Upper lobe of right lung (tissue), 1 donor: ENCODE measurements at regions not wholly inside any gene's neighbourhood (a gene's known extent, or its start where the extent isn't known, plus 50 kb on each side); places are given as distances from the start of the nearest gene placed in this dataset.

ENCODE experiments used
- ATAC-seq: fragments of 200-7000 bp; cut with Tn5 transposase; one replicate; pipeline ENCODE4 v1.9.1; 2020; ENCODE audit warnings: mild to moderate bottlenecking, moderate library complexity
- DNase-seq: peaks from one replicate; pipeline ENCODE4 v3.0.0-alpha.2; 2020
- H3K27ac ChIP-seq: fragments of 200-600 bp; one replicate; pipeline ENCODE4 v1.8.0; 2022
- H3K27me3 ChIP-seq: fragments of 200-600 bp; one replicate; pipeline ENCODE4 v1.8.0; 2022; ENCODE audit warnings: mild to moderate bottlenecking
- H3K36me3 ChIP-seq: fragments of 200-600 bp; one replicate; pipeline ENCODE4 v1.8.0; 2022
- H3K4me1 ChIP-seq: fragments of 200-600 bp; one replicate; pipeline ENCODE4 v1.8.0; 2022
- H3K4me3 ChIP-seq: fragments of 200-600 bp; one replicate; pipeline ENCODE4 v1.8.0; 2022; ENCODE audit warnings: mild to moderate bottlenecking
- H3K9me3 ChIP-seq: fragments of 200-600 bp; one replicate; pipeline ENCODE4 v1.8.0; 2022
- intact Hi-C: fragments of 100-400 bp; cut with DNase I; formaldehyde crosslinking; loops from one replicate; pipeline ENCODE4 v1.11.0; 2022
- TF ChIP-seq, protein P1 (sequence below): fragments of 200-600 bp; IDR thresholded peaks from one replicate; pipeline ENCODE4 v1.8.0; 2022; ENCODE audit warnings: antibody characterized with exemption
- donor health status: DM: no; HTN: yes; CAD: no; lungs with severe emphysema.

DNA sequence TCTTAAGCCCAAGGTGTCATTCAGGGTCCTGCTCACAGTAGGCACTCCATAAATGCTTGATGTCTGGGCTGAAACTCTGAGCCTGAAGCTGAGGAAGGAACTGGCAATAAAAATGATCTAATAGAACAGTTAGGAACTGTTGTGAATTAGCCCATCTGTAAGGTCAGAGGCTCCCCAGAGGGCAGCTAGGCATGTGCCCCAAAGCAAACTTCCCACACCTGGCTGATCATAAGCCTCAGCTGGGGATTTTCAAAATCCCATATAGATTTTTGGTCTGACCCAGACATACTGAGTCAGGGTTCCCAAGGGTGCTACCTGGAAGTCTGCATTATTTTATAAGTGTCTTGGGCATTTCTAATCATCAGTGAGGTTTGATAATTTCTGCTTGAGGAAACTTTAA, 309.4 kb upstream of the PROX1 start:
- Histone ChIP-seq H3K36me3 (no peaks in the 10 kb centered on the region), H3K27ac (no peak overlapping the region), H3K27me3 (peaks cover 6% of the 10 kb centered on the region), H3K4me3 (no peak overlapping the region), H3K4me1 (no peaks in the 10 kb centered on the region), H3K9me3 (no peaks in the 10 kb centered on the region)
- ATAC-seq (no peak), DNase-seq (no peak)
- intact Hi-C loops = no loop called here
- TF ChIP-seq, protein P1, sequence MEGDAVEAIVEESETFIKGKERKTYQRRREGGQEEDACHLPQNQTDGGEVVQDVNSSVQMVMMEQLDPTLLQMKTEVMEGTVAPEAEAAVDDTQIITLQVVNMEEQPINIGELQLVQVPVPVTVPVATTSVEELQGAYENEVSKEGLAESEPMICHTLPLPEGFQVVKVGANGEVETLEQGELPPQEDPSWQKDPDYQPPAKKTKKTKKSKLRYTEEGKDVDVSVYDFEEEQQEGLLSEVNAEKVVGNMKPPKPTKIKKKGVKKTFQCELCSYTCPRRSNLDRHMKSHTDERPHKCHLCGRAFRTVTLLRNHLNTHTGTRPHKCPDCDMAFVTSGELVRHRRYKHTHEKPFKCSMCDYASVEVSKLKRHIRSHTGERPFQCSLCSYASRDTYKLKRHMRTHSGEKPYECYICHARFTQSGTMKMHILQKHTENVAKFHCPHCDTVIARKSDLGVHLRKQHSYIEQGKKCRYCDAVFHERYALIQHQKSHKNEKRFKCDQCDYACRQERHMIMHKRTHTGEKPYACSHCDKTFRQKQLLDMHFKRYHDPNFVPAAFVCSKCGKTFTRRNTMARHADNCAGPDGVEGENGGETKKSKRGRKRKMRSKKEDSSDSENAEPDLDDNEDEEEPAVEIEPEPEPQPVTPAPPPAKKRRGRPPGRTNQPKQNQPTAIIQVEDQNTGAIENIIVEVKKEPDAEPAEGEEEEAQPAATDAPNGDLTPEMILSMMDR = no peak

DNA sequence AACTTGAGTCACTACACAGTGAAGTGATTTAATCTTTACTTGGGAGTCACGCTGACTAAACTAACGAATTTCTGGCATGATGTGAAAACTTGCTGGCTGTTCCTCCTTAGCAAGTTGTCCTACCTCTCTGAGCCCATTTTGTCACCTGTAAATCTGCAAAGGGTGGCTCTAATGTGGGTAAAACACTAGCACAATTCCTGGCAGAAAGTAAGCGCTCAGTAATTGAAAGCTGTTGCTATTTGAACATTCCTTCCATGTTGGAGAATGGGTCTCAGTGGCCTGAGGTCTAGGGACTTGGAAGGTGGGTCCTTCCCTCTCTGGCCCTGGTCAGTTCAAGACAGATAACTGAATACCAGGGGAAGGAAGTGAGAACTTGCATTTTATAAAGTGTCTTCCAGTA, 309.0 kb upstream of the PROX1 start:
- H3K9me3 ChIP-seq = no peaks in the 10 kb centered on the region
- ATAC-seq (no peak), DNase-seq (no peak)
- intact Hi-C loops = no loop called here
- H3K27ac ChIP-seq = no peak overlapping the region
- no peak overlapping the region for H3K4me3 ChIP-seq
- H3K4me1 ChIP-seq = no peaks in the 10 kb centered on the region
- H3K27me3 ChIP-seq = peaks cover 6% of the 10 kb centered on the region
- H3K36me3 ChIP-seq = no peaks in the 10 kb centered on the region
- TF ChIP-seq, protein P1 = no peak

DNA sequence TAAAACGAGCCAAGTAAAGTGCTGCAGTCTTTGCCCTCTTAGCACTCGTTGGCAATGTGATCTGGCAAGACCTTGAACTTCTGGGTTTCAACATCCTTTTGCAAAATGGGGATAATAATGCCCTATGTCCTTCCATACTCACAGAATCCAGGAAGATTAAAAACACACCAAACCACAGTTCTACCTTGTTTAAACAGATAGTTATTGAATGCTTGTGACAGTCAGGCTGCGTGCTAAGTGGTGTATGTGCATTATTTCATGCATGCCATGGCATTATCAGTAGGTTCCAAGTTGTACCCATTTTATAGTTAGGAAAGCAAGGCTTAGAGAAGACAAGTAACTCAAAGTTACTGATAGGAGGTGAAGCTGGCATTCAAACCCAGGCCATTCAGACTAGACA, 308.6 kb upstream of the PROX1 start:
- peaks cover 6% of the 10 kb centered on the region for H3K27me3 ChIP-seq
- no peaks in the 10 kb centered on the region for H3K36me3 ChIP-seq
- H3K9me3 ChIP-seq = no peaks in the 10 kb centered on the region
- TF ChIP-seq, protein P1 = no peak
- H3K27ac ChIP-seq = no peak overlapping the region
- DNase-seq = no peak
- intact Hi-C loops = no loop called here
- ATAC-seq = no peak
- H3K4me1 ChIP-seq = no peaks in the 10 kb centered on the region
- no peak overlapping the region for H3K4me3 ChIP-seq

DNA sequence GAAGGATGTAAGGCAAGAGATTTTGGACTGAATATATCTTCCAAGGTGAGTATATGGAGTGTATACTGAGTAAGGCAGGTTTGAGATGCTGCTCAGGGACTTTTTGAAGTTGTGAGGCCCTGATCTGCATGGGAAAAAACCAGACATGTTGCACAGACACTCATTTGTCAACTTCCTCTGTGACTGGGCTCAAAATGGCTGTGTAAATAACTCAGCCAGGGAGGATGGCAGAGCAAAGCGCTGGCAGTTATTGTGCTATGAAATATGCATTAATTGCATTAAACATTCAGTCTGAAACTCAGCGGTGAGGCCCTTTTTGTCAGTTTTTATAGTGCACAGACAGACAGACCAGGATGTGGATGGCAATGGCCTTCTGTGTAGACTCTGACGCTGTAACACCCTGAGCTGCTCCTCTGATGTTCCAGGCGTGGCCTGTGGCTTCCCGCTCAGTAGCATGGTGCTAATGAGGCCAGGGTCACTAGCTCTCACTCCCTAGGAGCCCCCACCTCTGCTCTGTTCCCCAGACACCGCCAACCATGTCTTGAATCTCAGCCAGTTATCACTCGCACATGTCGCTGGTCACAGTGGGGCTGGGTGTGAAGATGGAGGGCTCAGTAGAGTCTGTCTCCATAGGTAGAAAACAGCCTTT, 307.0 kb upstream of the PROX1 start:
- intact Hi-C loops = no loop called here
- no peaks in the 10 kb centered on the region for H3K36me3 ChIP-seq
- H3K4me1 ChIP-seq = no peaks in the 10 kb centered on the region
- DNase-seq = no peak
- no peak overlapping the region for H3K4me3 ChIP-seq
- H3K27ac ChIP-seq = no peak overlapping the region
- ATAC-seq = no peak
- peaks cover 6% of the 10 kb centered on the region for H3K27me3 ChIP-seq
- TF ChIP-seq, protein P1 = no peak
- H3K9me3 ChIP-seq = no peaks in the 10 kb centered on the region

DNA sequence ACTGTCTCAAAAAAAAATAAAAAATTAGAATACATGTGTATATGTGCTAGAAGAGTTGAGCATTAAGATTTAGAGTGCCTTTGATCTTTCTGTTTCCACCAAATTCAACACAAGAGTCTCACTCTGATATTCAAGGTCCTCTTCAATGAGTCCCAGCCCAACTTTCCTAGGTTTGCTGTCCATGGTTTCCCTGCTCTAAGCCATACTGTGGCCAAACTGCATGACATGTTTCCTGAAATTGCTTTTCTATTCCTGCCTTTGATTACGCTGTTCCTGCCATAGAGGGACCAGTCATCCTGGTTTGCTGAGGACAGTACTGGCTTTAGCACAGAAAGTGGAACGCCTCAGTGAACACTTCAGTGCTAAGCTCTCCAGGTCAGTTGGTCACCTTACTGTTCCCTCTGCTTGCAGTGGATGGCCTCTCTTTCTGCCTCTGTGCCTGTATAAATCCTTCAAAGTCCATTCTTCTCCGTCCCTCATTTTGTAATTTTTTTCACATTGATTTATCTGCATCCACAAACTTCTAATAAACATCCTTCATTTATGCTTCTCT, 305.9 kb upstream of the PROX1 start:
- Histone ChIP-seq H3K27ac (no peak overlapping the region), H3K4me3 (no peak overlapping the region), H3K9me3 (no peaks in the 10 kb centered on the region), H3K27me3 (peaks cover 6% of the 10 kb centered on the region), H3K36me3 (no peaks in the 10 kb centered on the region), H3K4me1 (no peaks in the 10 kb centered on the region)
- no peak for ATAC-seq
- intact Hi-C loops = no loop called here
- TF ChIP-seq, protein P1 = no peak
- no peak for DNase-seq
